Stimulated activated CD8-positive, alpha-beta memory T cell treated with anti-CD3 and anti-CD28 coated beads, Interleukin-15, amount 100 ng/mL, for 1 hour (primary cell): ENCODE measurements at regions not wholly inside any gene's neighbourhood (a gene's known extent, or its start where the extent isn't known, plus 50 kb on each side); places are given as distances from the start of the nearest gene placed in this dataset.

Source experiments
- DNase-seq: peaks from one replicate; pipeline ENCODE4 v3.0.0-alpha.2; 2020; ENCODE audit warnings: low read depth

DNA sequence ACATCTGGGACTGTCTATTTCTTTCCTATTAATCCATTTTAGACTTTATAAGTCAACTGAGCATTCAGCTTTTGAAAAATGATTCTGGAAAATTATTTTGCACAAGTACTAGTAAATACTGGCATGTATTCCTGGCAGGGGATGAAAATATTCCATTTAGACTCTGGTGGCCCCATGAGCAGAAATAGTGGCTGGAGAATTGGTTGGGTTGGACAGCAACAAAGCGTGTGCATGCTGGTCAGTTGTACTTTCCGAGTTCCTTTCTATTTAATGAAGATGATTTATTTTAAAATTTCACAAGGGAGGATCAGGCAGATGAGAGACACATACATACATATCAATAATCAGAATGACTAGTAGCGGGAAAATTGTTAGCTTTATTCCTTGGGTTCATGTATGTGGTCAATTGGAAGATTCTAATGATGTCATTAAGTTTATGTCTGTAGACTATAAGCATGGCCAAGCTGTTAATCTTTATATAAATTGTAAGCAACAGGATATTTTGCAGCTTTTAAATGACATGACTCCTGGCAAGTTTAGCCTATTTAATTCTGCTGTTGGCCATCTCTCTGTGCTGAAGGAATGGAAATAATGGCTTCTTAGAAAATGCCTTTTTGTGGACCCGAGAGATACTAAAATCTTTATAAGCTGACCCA is 541.6 kb downstream of the SLC4A3 start:
- DNase-seq, result no peak

GRCh38 chr2:220174826-220175225 is 547.4 kb downstream of the SLC4A3 start:
- DNase-seq, result no peak

DNA sequence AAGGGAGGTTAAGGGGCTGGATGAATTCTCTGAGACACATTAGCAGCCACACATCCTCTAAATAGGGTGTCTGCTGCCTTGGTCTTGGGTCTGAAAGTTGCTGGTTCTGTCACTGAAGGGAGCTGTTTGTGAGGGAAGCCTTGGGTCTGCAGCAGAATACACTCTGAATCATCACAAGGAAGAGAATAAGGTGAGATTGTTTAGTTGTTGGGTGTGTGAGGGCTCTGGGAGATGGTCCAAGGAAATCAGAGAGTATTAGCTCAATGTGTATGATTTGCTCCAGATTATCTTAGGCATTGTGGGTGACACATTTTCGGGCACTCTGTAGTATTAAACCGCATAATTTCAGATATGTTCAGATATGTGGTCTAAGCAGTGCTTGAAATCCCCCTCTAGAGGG is 548.5 kb downstream of the SLC4A3 start:
- no peak for DNase-seq

DNA sequence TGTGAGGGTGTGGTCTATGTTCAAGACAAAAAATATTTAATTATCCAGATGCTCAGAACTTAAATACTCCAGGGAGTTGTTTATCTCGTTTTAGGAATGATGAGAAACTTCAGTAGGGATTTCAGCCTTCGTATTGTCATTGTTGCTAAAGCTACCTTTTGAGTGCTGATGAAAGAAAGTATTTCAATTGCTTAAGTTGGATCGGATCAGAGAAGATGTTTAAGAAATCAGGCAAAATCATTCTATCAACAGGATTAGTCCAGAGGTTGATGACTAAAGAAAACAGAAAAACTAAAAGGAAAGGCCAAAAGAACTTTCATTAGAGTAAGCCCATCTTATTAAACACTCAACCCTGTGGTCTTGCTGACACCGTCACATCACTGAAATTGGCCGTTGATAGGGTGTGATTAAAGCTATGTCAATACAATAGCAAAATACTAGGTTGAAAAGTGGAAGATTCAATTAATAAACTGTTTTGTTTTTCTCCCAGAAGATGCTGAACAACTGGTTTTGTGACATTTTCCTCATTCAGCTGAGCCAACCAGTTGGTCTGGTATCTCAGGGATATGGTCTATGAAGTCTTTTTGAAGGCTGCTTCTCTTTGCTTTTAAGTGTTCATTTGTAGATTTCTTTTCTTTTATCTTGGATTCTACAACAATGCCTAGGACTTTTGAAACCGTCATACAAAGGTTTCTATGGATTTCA is 551.7 kb downstream of the SLC4A3 start:
- DNase-seq, result no peak

GRCh38 chr2:220181165-220181564 is 553.7 kb downstream of the SLC4A3 start:
- DNase-seq, result no peak

DNA sequence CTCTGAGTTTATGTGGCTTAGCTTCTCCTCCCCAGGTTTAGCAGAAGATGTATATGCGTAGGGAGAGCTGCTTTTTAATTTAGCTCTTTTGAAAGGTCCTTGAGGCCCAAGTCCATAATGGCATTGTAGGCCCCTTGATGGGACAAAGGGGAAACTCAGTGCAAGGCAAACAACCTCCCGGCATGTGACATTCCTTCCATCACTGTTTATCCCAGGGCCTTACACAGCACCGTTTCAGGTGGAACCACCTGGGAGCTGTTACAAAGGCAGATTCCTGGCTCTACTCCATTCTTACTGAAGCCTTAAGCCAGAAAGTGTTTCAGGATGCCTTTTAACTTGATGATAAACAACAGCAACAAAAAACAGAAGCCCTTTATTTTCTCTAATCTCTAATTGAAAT is 555.4 kb downstream of the SLC4A3 start:
- DNase-seq, result no peak

- DNase-seq, result no peak
Measured at GRCh38 chr2:220185766-220186305, 558.4 kb downstream of the SLC4A3 start.

GRCh38 chr2:220188031-220188430 is 560.6 kb downstream of the SLC4A3 start:
- DNase-seq, result no peak

GRCh38 chr2:220191031-220191430 is 563.6 kb downstream of the SLC4A3 start:
- DNase-seq, result no peak

GRCh38 chr2:220191737-220192136 is 564.3 kb downstream of the SLC4A3 start:
- DNase-seq, result no peak

DNA sequence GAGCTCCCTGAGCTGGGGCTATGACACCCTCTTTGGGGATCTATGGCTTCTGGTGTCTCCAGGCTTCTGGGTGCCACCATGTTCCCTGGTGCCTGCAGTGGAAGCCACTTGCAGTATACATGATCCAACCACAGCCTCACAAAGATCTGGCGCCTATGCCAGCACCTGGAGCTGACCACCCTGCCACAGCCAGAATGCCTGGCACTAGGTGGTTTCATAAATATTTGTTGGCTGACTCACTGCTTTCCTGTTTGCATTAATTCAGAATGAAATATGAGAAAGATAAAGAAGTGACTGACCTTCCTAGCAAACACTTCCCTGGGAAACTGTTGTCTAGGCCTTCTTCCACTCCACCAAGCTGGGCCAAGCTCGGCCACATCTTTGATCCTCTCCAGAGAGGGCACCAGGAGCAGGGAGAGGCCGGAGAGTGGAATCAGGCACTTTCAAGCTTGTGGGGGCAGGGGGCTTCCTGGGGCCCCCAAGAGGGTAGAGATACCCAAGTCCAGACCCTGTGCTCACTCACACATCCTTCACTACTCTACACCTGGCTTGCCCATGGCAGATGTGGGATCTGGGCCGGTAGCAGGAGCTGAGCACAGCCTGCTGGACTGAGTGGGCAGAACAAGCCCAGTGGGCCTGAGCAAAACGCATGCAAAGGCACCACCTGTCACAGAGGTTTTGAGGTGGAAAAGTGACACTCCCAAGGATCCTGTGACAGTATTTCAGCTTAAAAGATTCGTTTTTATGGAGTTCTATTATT is 565.7 kb downstream of the SLC4A3 start:
- DNase-seq, result no peak

GRCh38 chr2:220194630-220195584 is 567.5 kb downstream of the SLC4A3 start:
- DNase-seq, result no peak

DNA sequence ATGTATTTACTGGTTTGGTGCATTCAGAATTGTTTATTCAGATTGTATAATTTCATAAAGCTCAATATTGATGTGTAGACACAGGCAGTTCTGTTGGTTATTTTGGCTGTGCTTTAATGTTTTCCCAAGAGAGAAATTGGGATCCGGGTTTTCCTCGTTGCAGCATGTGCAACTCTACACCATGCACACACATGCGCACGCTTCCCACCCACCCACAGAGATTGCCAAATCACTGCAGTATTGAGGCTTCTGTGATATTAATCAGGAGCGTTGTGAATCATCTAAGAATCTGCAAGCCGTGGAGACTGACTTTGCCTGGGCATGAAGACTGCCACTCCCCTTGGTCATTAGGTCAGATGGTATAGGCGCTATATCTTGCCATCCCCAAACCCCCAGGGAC is 571.5 kb downstream of the SLC4A3 start:
- DNase-seq, result no peak

DNA sequence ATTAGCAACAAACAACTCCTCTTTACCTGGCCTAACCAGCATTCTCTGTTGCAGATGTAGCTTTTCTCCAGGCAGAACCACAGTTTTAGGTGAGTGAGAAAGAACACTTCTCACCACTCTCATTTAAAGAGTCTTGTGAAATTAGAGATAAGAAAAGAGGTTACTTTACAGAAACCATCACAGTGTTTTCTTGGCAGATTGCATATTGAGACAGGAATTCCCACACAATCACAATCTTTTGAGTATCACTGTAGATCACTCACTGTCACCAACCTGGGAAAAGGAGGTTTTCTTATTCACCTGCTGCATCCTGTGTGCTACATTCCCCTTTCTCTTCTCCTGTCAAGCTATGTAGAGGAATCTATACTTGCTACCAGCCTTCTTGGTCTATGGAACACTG is 574.6 kb downstream of the SLC4A3 start:
- DNase-seq, result no peak

- DNase-seq, result no peak
Measured at GRCh38 chr2:220209093-220209492, 581.7 kb downstream of the SLC4A3 start.

DNA sequence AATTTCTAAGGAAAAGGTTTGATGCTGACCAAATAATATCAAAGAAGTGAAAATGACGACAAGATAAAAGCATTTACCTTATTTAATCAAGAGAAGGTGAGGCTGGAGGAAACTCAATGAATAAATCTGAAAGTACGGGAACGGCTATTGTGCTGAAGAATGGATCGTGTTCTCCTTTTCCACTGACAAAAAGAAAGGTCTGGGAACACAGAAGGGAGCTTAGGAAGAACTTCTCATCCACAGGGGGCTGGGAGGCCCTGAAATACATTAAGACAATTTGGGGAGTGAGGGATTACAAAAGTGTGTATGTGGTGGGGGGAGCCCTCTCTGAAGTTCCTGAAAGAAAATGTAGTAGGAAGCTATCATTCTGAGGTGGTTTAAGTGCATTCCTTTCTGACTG is 582.3 kb downstream of the SLC4A3 start:
- no peak for DNase-seq

GRCh38 chr2:220212296-220213080 is 585.1 kb downstream of the SLC4A3 start:
- DNase-seq, result no peak

GRCh38 chr2:220215785-220216184 is 588.4 kb downstream of the SLC4A3 start:
- DNase-seq, result no peak

- DNase-seq, result no peak
Measured at GRCh38 chr2:220219371-220219770, 591.9 kb downstream of the SLC4A3 start.

DNA sequence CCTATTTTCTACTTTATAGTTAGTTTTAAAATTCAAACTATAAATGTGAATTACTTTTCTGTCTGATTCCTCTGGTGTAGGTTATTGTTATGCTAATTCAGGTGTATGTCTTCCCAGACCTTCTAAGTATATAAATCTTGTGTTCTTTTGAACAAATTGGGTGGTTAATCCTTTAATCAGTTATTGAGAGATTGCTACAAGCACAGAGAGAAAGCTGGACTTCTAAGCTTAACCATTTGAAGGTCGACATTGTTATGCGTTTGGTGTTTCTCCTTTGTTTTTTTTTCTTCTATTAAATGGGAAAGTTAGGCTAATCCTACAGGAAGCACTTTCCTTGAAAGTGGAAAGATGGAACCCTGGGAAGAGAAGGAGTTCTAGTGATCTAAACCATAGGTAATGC is 592.6 kb downstream of the SLC4A3 start:
- DNase-seq, result no peak

DNA sequence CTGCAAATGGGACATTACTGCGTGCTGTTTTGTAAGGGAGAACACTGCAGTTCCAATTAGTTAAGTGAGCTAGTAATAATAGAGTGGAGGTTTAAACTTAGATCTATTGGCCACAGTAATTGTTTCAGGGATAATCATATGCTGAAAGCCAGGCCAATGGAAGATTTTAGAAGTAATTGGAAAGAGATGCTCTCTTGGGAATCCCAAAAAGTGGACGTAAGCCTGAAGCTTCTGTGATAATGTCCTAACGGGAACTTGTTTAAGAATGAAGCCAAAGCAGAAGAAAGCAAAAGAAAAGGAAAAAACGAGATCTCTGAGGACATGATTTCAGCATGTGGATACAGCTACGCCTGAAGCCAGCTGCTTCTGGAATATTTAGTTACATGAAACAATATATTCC is 594.6 kb downstream of the SLC4A3 start:
- no peak for DNase-seq
